ENCODE measurements at regions not wholly inside any gene's neighbourhood (a gene's known extent, or its start where the extent isn't known, plus 50 kb on each side); places are given as distances from the start of the nearest gene placed in this dataset.

- FAIRE-seq = no peak
Measured at GRCh38 chr16:86748652-86749051, 170.3 kb downstream of the FOXL1 start.

GRCh38 chr16:86751076-86752030 lies 173.0 kb downstream of the FOXL1 start:
- FAIRE-seq = no peak

GRCh38 chr16:86752582-86753175 lies 174.3 kb downstream of the FOXL1 start:
- no peak for FAIRE-seq

- FAIRE-seq = no peak
Measured at GRCh38 chr16:86753399-86753798, 175.1 kb downstream of the FOXL1 start.

GRCh38 chr16:86755571-86756006 lies 177.2 kb downstream of the FOXL1 start:
- FAIRE-seq = no peak

GRCh38 chr16:86756882-86757703 lies 178.7 kb downstream of the FOXL1 start:
- FAIRE-seq = no peak

- no peak for FAIRE-seq
Measured at GRCh38 chr16:86757704-86758040, 179.3 kb downstream of the FOXL1 start.

- FAIRE-seq = no peak
Measured at GRCh38 chr16:86758932-86759331, 180.6 kb downstream of the FOXL1 start.

GRCh38 chr16:86761111-86762031 lies 183.0 kb downstream of the FOXL1 start:
- FAIRE-seq = no peak

- no peak for FAIRE-seq
Measured at GRCh38 chr16:86762095-86762494, 183.7 kb downstream of the FOXL1 start.

- no peak for FAIRE-seq
Measured at GRCh38 chr16:86763819-86764218, 185.5 kb downstream of the FOXL1 start.

- FAIRE-seq = no peak
Measured at GRCh38 chr16:86764551-86764950, 186.2 kb downstream of the FOXL1 start.

GRCh38 chr16:86765389-86766026 lies 187.2 kb downstream of the FOXL1 start:
- no peak for FAIRE-seq

- FAIRE-seq = no peak
Measured at GRCh38 chr16:86766700-86767099, 188.4 kb downstream of the FOXL1 start.

- no peak for FAIRE-seq
Measured at GRCh38 chr16:86768228-86768791, 190.0 kb downstream of the FOXL1 start.

GRCh38 chr16:86768999-86769398 lies 190.7 kb downstream of the FOXL1 start:
- FAIRE-seq = no peak

- FAIRE-seq = no peak
Measured at GRCh38 chr16:86771506-86772460, 193.4 kb downstream of the FOXL1 start.

- FAIRE-seq = no peak
Measured at GRCh38 chr16:86772671-86773353, 194.5 kb downstream of the FOXL1 start.

- no peak for FAIRE-seq
Measured at GRCh38 chr16:86773354-86773715, 195.0 kb downstream of the FOXL1 start.

- FAIRE-seq = no peak
Measured at GRCh38 chr16:86774931-86775330, 196.6 kb downstream of the FOXL1 start.
